ENCODE measurements at regions not wholly inside any gene's neighbourhood (a gene's known extent, or its start where the extent isn't known, plus 50 kb on each side); places are given as distances from the start of the nearest gene placed in this dataset.

DNA sequence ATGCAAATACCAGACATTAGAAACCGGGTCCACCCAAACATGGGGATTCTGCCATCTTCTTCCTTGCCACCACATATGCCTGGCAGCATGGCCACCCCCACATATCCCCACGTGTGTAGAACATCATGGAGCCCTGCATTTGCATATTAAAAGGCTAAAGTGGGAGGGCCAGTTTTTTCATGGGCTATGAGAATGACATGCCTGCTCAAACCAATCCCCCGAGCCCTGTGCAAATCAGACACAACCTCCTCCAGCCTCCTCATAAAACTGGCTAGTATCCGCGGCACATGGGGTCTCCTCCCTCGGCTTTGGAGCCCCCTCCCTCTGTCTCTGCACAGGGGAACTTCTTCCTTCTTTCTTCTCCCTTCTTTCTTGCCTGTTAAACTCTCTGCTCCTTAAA, 174.9 kb upstream of the WSCD1 start:
- no peak for TF ChIP-seq POLR2A (IDR thresholded peaks at IDR 0.05)
- TF ChIP-seq, protein P1, sequence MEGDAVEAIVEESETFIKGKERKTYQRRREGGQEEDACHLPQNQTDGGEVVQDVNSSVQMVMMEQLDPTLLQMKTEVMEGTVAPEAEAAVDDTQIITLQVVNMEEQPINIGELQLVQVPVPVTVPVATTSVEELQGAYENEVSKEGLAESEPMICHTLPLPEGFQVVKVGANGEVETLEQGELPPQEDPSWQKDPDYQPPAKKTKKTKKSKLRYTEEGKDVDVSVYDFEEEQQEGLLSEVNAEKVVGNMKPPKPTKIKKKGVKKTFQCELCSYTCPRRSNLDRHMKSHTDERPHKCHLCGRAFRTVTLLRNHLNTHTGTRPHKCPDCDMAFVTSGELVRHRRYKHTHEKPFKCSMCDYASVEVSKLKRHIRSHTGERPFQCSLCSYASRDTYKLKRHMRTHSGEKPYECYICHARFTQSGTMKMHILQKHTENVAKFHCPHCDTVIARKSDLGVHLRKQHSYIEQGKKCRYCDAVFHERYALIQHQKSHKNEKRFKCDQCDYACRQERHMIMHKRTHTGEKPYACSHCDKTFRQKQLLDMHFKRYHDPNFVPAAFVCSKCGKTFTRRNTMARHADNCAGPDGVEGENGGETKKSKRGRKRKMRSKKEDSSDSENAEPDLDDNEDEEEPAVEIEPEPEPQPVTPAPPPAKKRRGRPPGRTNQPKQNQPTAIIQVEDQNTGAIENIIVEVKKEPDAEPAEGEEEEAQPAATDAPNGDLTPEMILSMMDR (IDR thresholded peaks at IDR 0.05), result no peak
